Esophagus muscularis mucosa (tissue), 2 donors: ENCODE measurements at regions not wholly inside any gene's neighbourhood (a gene's known extent, or its start where the extent isn't known, plus 50 kb on each side); places are given as distances from the start of the nearest gene placed in this dataset.

Experiments used
- EP300 ChIP-seq: sonication (generic); formaldehyde crosslinking; IDR thresholded peaks from one replicate; pipeline ENCODE4 v1.6.1; 2017; ENCODE audit warnings: antibody characterized with exemption
- POLR2A ChIP-seq: fragments of 450-650 bp; IDR thresholded peaks from one replicate; pipeline ENCODE4 v1.6.1; 2017; ENCODE audit warnings: antibody characterized with exemption, moderate library complexity, mild to moderate bottlenecking, low read depth

GRCh38 chr15:31871166-31871886 lies 159.0 kb upstream of the CHRNA7 start:
- TF ChIP-seq EP300 = no peak
- no peak for TF ChIP-seq POLR2A
